Activated CD8-positive, alpha-beta T cell treated with anti-CD3 and anti-CD28 coated beads, Interleukin-2, amount 10 ng/mL, durations not matched to agents 7 days and 5 days (primary cell): ENCODE measurements at regions not wholly inside any gene's neighbourhood (a gene's known extent, or its start where the extent isn't known, plus 50 kb on each side); places are given as distances from the start of the nearest gene placed in this dataset.
"Not testable (repeated sequence)": the region's sequence is repeated elsewhere in the genome, so short reads cannot be mapped to it uniquely, and the experiment has no call there.

ENCODE experiments used
- ATAC-seq: fragments of 150-1000 bp; cut with Tn5 transposase; one replicate; pipeline ENCODE4 v1.10.0; 2021; ENCODE audit warnings: moderate library complexity
- CTCF ChIA-PET: fragments of 350-600 bp; sonication (Branson Sonifier 250); formaldehyde crosslinking; loops from one replicate; lab custom pipeline; 2021; ENCODE audit warnings: antibody characterized with exemption; lab: Charles Lee
- POLR2A ChIA-PET: fragments of 350-600 bp; sonication (Branson Sonifier 250); formaldehyde crosslinking; loops from one replicate; lab custom pipeline; 2021; ENCODE audit warnings: antibody characterized with exemption; lab: Charles Lee
- DNase-seq: peaks from one replicate; pipeline ENCODE4 v3.0.0-alpha.2; 2020
- H3K27ac Mint-ChIP-seq: one replicate; pipeline ENCODE4 v1.8.0; 2021; ENCODE audit warnings: mild to moderate bottlenecking, mixed read lengths
- H3K27me3 Mint-ChIP-seq: one replicate; pipeline ENCODE4 v1.8.0; 2021; ENCODE audit warnings: low read depth, mixed read lengths
- H3K36me3 Mint-ChIP-seq: one replicate; pipeline ENCODE4 v1.8.0; 2021; ENCODE audit warnings: low read depth, mixed read lengths
- H3K4me1 Mint-ChIP-seq: one replicate; pipeline ENCODE4 v1.8.0; 2021; ENCODE audit warnings: low read depth, mixed read lengths
- H3K4me3 Mint-ChIP-seq: one replicate; pipeline ENCODE4 v1.8.0; 2021; ENCODE audit warnings: mild to moderate bottlenecking, mixed read lengths
- H3K9me3 Mint-ChIP-seq: one replicate; pipeline ENCODE4 v1.8.0; 2022; ENCODE audit warnings: mixed read lengths; ENCODE audit not compliant: insufficient read depth

- Mint-ChIP-seq H3K27ac (no peak overlapping the region), H3K36me3 (no peaks in the 10 kb centered on the region), H3K4me1 (no peaks in the 10 kb centered on the region), H3K4me3 (no peak overlapping the region), H3K27me3 (peaks cover 22% of the 10 kb centered on the region), H3K9me3 (no peaks in the 10 kb centered on the region)
- ChIA-PET POLR2A (no interaction called here), CTCF (no interaction called here)
- ATAC-seq (no peak), DNase-seq (no peak)
Measured at GRCh38 chr2:130289780-130290179, 52.9 kb upstream of the IMP4 start.

GRCh38 chr2:130288467-130289403, 54.0 kb upstream of the IMP4 start:
- Mint-ChIP-seq H3K4me3 (no peak overlapping the region), H3K36me3 (no peaks in the 10 kb centered on the region), H3K27ac (no peak overlapping the region), H3K9me3 (no peaks in the 10 kb centered on the region), H3K27me3 (peaks cover 12% of the 10 kb centered on the region), H3K4me1 (no peaks in the 10 kb centered on the region)
- ATAC-seq (no peak), DNase-seq (no peak)
- ChIA-PET CTCF (no interaction called here), POLR2A (no interaction called here)

GRCh38 chr2:130287656-130288026, 55.1 kb upstream of the IMP4 start:
- POLR2A ChIA-PET = no interaction called here
- Mint-ChIP-seq H3K9me3 (no peaks in the 10 kb centered on the region), H3K4me1 (no peaks in the 10 kb centered on the region), H3K27ac (no peak overlapping the region), H3K27me3 (peaks cover 6% of the 10 kb centered on the region), H3K4me3 (no peak overlapping the region), H3K36me3 (no peaks in the 10 kb centered on the region)
- CTCF ChIA-PET = no interaction called here
- DNase-seq (no peak), ATAC-seq (no peak)

- POLR2A ChIA-PET = no interaction called here
- no peak overlapping the region for H3K4me3 Mint-ChIP-seq
- H3K27me3 Mint-ChIP-seq = peaks cover 6% of the 10 kb centered on the region
- H3K9me3 Mint-ChIP-seq = no peaks in the 10 kb centered on the region
- no peaks in the 10 kb centered on the region for H3K4me1 Mint-ChIP-seq
- H3K36me3 Mint-ChIP-seq = no peaks in the 10 kb centered on the region
- DNase-seq (no peak), ATAC-seq (no peak)
- H3K27ac Mint-ChIP-seq = no peak overlapping the region
- CTCF ChIA-PET = interaction anchor here (0.9 kb wide), 1 partner anchor 9 kb away, joined by 3 read pairs; no protein-coding TSS in a partner anchor
Measured at GRCh38 chr2:130286983-130287655, 55.6 kb upstream of the IMP4 start.

GRCh38 chr2:130283341-130283869, 59.3 kb upstream of the IMP4 start:
- H3K27ac Mint-ChIP-seq, ATAC-seq, H3K27me3 Mint-ChIP-seq, H3K4me3 Mint-ChIP-seq, H3K4me1 Mint-ChIP-seq, CTCF ChIA-PET, H3K36me3 Mint-ChIP-seq, DNase-seq, H3K9me3 Mint-ChIP-seq, POLR2A ChIA-PET: not testable (repeated sequence)

GRCh38 chr2:130279551-130279950, 63.1 kb upstream of the IMP4 start:
- H3K4me1 Mint-ChIP-seq, CTCF ChIA-PET, H3K9me3 Mint-ChIP-seq, DNase-seq, H3K27ac Mint-ChIP-seq, H3K4me3 Mint-ChIP-seq, ATAC-seq, POLR2A ChIA-PET, H3K27me3 Mint-ChIP-seq, H3K36me3 Mint-ChIP-seq: not testable (repeated sequence)

- H3K27ac Mint-ChIP-seq, CTCF ChIA-PET, DNase-seq, H3K4me1 Mint-ChIP-seq, H3K4me3 Mint-ChIP-seq, ATAC-seq, H3K27me3 Mint-ChIP-seq, POLR2A ChIA-PET, H3K36me3 Mint-ChIP-seq: not testable (repeated sequence)
- peaks cover 11% of the 10 kb centered on the region for H3K9me3 Mint-ChIP-seq
Measured at GRCh38 chr2:130268333-130268732, 70.1 kb upstream of the TUBA3E start.

- peaks cover 11% of the 10 kb centered on the region for H3K9me3 Mint-ChIP-seq
- H3K27ac Mint-ChIP-seq, DNase-seq, POLR2A ChIA-PET, H3K4me3 Mint-ChIP-seq, CTCF ChIA-PET, H3K36me3 Mint-ChIP-seq, H3K4me1 Mint-ChIP-seq, H3K27me3 Mint-ChIP-seq, ATAC-seq: not testable (repeated sequence)
Measured at GRCh38 chr2:130267572-130267971, 69.3 kb upstream of the TUBA3E start.

- ATAC-seq, H3K36me3 Mint-ChIP-seq, CTCF ChIA-PET, H3K4me1 Mint-ChIP-seq, H3K27ac Mint-ChIP-seq, H3K27me3 Mint-ChIP-seq, DNase-seq, POLR2A ChIA-PET, H3K4me3 Mint-ChIP-seq: not testable (repeated sequence)
- H3K9me3 Mint-ChIP-seq = peaks cover 11% of the 10 kb centered on the region
Measured at GRCh38 chr2:130266836-130267235, 68.6 kb upstream of the TUBA3E start.

GRCh38 chr2:130265570-130266247, 67.5 kb upstream of the TUBA3E start:
- CTCF ChIA-PET, H3K4me3 Mint-ChIP-seq, POLR2A ChIA-PET, H3K9me3 Mint-ChIP-seq, H3K36me3 Mint-ChIP-seq, H3K4me1 Mint-ChIP-seq, DNase-seq, H3K27ac Mint-ChIP-seq, ATAC-seq, H3K27me3 Mint-ChIP-seq: not testable (repeated sequence)

GRCh38 chr2:130264901-130265320, 66.7 kb upstream of the TUBA3E start:
- H3K4me1 Mint-ChIP-seq, ATAC-seq, DNase-seq, H3K4me3 Mint-ChIP-seq, H3K36me3 Mint-ChIP-seq, POLR2A ChIA-PET, H3K9me3 Mint-ChIP-seq, CTCF ChIA-PET, H3K27ac Mint-ChIP-seq, H3K27me3 Mint-ChIP-seq: not testable (repeated sequence)

GRCh38 chr2:130264501-130264900, 66.3 kb upstream of the TUBA3E start:
- Mint-ChIP-seq H3K27ac (no peak overlapping the region), H3K36me3 (no peaks in the 10 kb centered on the region), H3K27me3 (peaks cover 4% of the 10 kb centered on the region), H3K4me1 (no peaks in the 10 kb centered on the region), H3K9me3 (no peaks in the 10 kb centered on the region), H3K4me3 (no peak overlapping the region)
- no peak for DNase-seq
- CTCF ChIA-PET = no interaction called here
- ATAC-seq = no peak
- POLR2A ChIA-PET = no interaction called here
